ENCODE measurements at regions not wholly inside any gene's neighbourhood (a gene's known extent, or its start where the extent isn't known, plus 50 kb on each side); places are given as distances from the start of the nearest gene placed in this dataset.

GRCh38 chr1:234665975-234666605 lies 56.1 kb upstream of the IRF2BP2 start:
- Histone ChIP-seq H3K9me3 (replicated peaks; ENCODE audit: control insufficient read depth, low read depth, low read length) (peaks cover 3% of the 10 kb centered on the region), H3K4me1 (ENCODE audit: control insufficient read depth, insufficient read depth, low read length) (no peaks in the 10 kb centered on the region), H3K36me3 (ENCODE audit: control insufficient read depth, insufficient read depth, low read length) (no peaks in the 10 kb centered on the region), H3K4me3 (ENCODE audit: low read length) (no peak overlapping the region), H3K27ac (ENCODE audit: low read length) (no peak overlapping the region), H3K27me3 (ENCODE audit: control insufficient read depth, insufficient read depth, low read length) (no peaks in the 10 kb centered on the region)
- WGBS (ENCODE audit: insufficient coverage): 83% methylated on average over 6 of the region's 6 CpGs
- peak; percentile 53 for DNase-seq

GRCh38 chr1:234662148-234662547 lies 52.2 kb upstream of the IRF2BP2 start:
- no peaks in the 10 kb centered on the region for H3K27me3 ChIP-seq (ENCODE audit: control insufficient read depth, insufficient read depth, low read length)
- H3K27ac ChIP-seq (ENCODE audit: low read length): no peak overlapping the region
- 80% methylated on average over 8 of the region's 8 CpGs for WGBS (ENCODE audit: insufficient coverage)
- peaks cover 12% of the 10 kb centered on the region for H3K4me1 ChIP-seq (ENCODE audit: control insufficient read depth, insufficient read depth, low read length)
- H3K4me3 ChIP-seq (ENCODE audit: low read length): no peak overlapping the region
- no peaks in the 10 kb centered on the region for H3K36me3 ChIP-seq (ENCODE audit: control insufficient read depth, insufficient read depth, low read length)
- DNase-seq: no peak
- H3K9me3 ChIP-seq (replicated peaks; ENCODE audit: control insufficient read depth, low read depth, low read length): no peaks in the 10 kb centered on the region

- H3K4me1 ChIP-seq (ENCODE audit: control insufficient read depth, insufficient read depth, low read length): peaks cover 15% of the 10 kb centered on the region
- 93% methylated on average over 8 of the region's 11 CpGs for WGBS (ENCODE audit: insufficient coverage)
- no peak overlapping the region for H3K27ac ChIP-seq (ENCODE audit: low read length)
- DNase-seq: no peak
- no peak overlapping the region for H3K4me3 ChIP-seq (ENCODE audit: low read length)
- H3K27me3 ChIP-seq (ENCODE audit: control insufficient read depth, insufficient read depth, low read length): no peaks in the 10 kb centered on the region
- no peaks in the 10 kb centered on the region for H3K36me3 ChIP-seq (ENCODE audit: control insufficient read depth, insufficient read depth, low read length)
- H3K9me3 ChIP-seq (replicated peaks; ENCODE audit: control insufficient read depth, low read depth, low read length): no peaks in the 10 kb centered on the region
Observed at GRCh38 chr1:234661317-234661928, 51.4 kb upstream of the IRF2BP2 start.

GRCh38 chr1:234660536-234661316 lies 50.7 kb upstream of the IRF2BP2 start:
- Histone ChIP-seq H3K27me3 (ENCODE audit: control insufficient read depth, insufficient read depth, low read length) (no peaks in the 10 kb centered on the region), H3K4me1 (ENCODE audit: control insufficient read depth, insufficient read depth, low read length) (peaks cover 15% of the 10 kb centered on the region), H3K4me3 (ENCODE audit: low read length) (no peak overlapping the region), H3K36me3 (ENCODE audit: control insufficient read depth, insufficient read depth, low read length) (no peaks in the 10 kb centered on the region), H3K9me3 (replicated peaks; ENCODE audit: control insufficient read depth, low read depth, low read length) (no peaks in the 10 kb centered on the region), H3K27ac (ENCODE audit: low read length) (no peak overlapping the region)
- 89% methylated on average over 16 of the region's 18 CpGs for WGBS (ENCODE audit: insufficient coverage)
- no peak for DNase-seq
